SK-N-SH treated with all-trans-retinoic acid at 6 μM for 48 hours (cell line): ENCODE measurements at regions not wholly inside any gene's neighbourhood (a gene's known extent, or its start where the extent isn't known, plus 50 kb on each side); places are given as distances from the start of the nearest gene placed in this dataset.

Experiments used
- ATAC-seq: fragments of 200-7000 bp; cut with Tn5 transposase; 3 replicates; pipeline ENCODE4 v1.9.1; 2020; ENCODE audit warnings: mild to moderate bottlenecking, moderate library complexity
- ARNTL ChIP-seq: fragments of 450-650 bp; formaldehyde crosslinking; IDR thresholded peaks from 2 replicates; pipeline ENCODE4 v1.5.0; 2020; ENCODE audit warnings: low read depth, mild to moderate bottlenecking, moderate library complexity, borderline replicate concordance
- CREB5 ChIP-seq: fragments of 250-450 bp; sonication (Bioruptor Pico); IDR thresholded peaks from 2 replicates; pipeline ENCODE4 v1.5.1; 2020; ENCODE audit warnings: low read depth, mild to moderate bottlenecking, moderate library complexity
- ESRRG ChIP-seq: fragments of 250-450 bp; sonication (Bioruptor Pico); IDR thresholded peaks from 2 replicates; pipeline ENCODE4 v1.6.1; 2021; ENCODE audit warnings: mild to moderate bottlenecking
- GLIS3 ChIP-seq: fragments of 250-450 bp; sonication (Bioruptor Pico); IDR thresholded peaks from 2 replicates; pipeline ENCODE4 v1.5.0; 2020; ENCODE audit warnings: mild to moderate bottlenecking, moderate library complexity
- ISL1 ChIP-seq: fragments of 250-450 bp; sonication (Bioruptor Pico); IDR thresholded peaks from 2 replicates; pipeline ENCODE4 v2.1.2; 2022; ENCODE audit warnings: mild to moderate bottlenecking, moderate library complexity
- OSR1 ChIP-seq: fragments of 250-450 bp; sonication (Bioruptor Pico); IDR thresholded peaks from 2 replicates; pipeline ENCODE4 v1.8.0; 2022; ENCODE audit warnings: moderate library complexity, mild to moderate bottlenecking, inconsistent platforms
- PPARA ChIP-seq: fragments of 250-450 bp; sonication (Bioruptor Pico); IDR thresholded peaks from 2 replicates; pipeline ENCODE4 v1.5.0; 2020; ENCODE audit warnings: mild to moderate bottlenecking, borderline replicate concordance
- TOX ChIP-seq: fragments of 250-450 bp; sonication (Bioruptor Pico); IDR thresholded peaks from 2 replicates; pipeline ENCODE4 v1.8.0; 2021; ENCODE audit warnings: mild to moderate bottlenecking, moderate library complexity, borderline replicate concordance
- TSHZ2 ChIP-seq: fragments of 250-450 bp; sonication (Bioruptor Pico); IDR thresholded peaks from 2 replicates; pipeline ENCODE4 v1.5.0; 2020; ENCODE audit warnings: mild to moderate bottlenecking, moderate library complexity
- ZC3H10 ChIP-seq: fragments of 250-450 bp; sonication (Bioruptor Pico); IDR thresholded peaks from 2 replicates; pipeline ENCODE4 v1.5.1; 2021; ENCODE audit warnings: mild to moderate bottlenecking, moderate library complexity
- ZFP3 ChIP-seq: fragments of 250-450 bp; sonication (Bioruptor Pico); IDR thresholded peaks from 2 replicates; pipeline ENCODE4 v1.5.0; 2020; ENCODE audit warnings: mild to moderate bottlenecking, moderate library complexity
- ZNF565 ChIP-seq: fragments of 450-650 bp; formaldehyde crosslinking; conservative IDR thresholded peaks from 2 replicates; pipeline ENCODE4 v1.5.0; 2020; ENCODE audit warnings: low read depth, mild to moderate bottlenecking, moderate library complexity
- ZNF70 ChIP-seq: fragments of 450-650 bp; formaldehyde crosslinking; IDR thresholded peaks from 2 replicates; pipeline ENCODE4 v1.5.0; 2020; ENCODE audit warnings: mild to moderate bottlenecking, moderate library complexity
- TF ChIP-seq, protein P1 (sequence below): fragments of 250-450 bp; sonication (Bioruptor Pico); IDR thresholded peaks from 2 replicates; pipeline ENCODE4 v1.8.0; 2021; ENCODE audit warnings: low read depth, mild to moderate bottlenecking, moderate library complexity, borderline replicate concordance
- TF ChIP-seq, protein P2 (sequence below): fragments of 250-450 bp; sonication (Bioruptor Pico); IDR thresholded peaks from 2 replicates; pipeline ENCODE4 v1.8.0; 2020; ENCODE audit warnings: mild to moderate bottlenecking, moderate library complexity, borderline replicate concordance

DNA sequence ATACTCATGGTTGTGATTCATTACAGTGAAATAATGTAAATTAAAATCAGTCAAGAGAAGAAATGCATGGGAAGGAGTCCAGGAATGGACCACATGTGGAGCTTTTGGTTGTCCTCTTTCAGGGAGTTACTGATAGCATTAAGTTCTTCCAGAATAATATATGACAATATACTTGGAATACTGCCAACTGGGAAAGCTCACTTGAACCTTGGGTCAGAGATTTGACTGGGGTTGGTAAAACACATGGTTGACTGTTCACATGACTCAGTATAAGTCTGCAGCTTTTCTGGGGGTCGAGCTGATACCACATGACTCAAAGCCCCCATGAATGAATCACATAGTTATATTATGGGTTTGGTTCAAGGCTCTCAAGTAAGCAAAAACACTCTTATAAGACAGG lies 1109.0 kb upstream of the CHAC2 start:
- TF ChIP-seq ZNF70 (CRISPR knock-in tag) (no peak), ISL1 (CRISPR knock-in tag) (no peak), GLIS3 (CRISPR knock-in tag) (no peak), OSR1 (CRISPR knock-in tag) (no peak), TSHZ2 (CRISPR knock-in tag) (no peak), PPARA (CRISPR knock-in tag) (no peak), TOX (CRISPR knock-in tag) (no peak), ZC3H10 (CRISPR knock-in tag) (no peak), ZNF565 (CRISPR knock-in tag) (no peak), CREB5 (no peak)
- TF ChIP-seq, protein P1, sequence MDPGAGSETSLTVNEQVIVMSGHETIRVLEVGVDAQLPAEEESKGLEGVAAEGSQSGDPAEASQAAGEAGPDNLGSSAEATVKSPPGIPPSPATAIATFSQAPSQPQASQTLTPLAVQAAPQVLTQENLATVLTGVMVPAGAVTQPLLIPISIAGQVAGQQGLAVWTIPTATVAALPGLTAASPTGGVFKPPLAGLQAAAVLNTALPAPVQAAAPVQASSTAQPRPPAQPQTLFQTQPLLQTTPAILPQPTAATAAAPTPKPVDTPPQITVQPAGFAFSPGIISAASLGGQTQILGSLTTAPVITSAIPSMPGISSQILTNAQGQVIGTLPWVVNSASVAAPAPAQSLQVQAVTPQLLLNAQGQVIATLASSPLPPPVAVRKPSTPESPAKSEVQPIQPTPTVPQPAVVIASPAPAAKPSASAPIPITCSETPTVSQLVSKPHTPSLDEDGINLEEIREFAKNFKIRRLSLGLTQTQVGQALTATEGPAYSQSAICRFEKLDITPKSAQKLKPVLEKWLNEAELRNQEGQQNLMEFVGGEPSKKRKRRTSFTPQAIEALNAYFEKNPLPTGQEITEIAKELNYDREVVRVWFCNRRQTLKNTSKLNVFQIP: no peak
- TF ChIP-seq, protein P2, sequence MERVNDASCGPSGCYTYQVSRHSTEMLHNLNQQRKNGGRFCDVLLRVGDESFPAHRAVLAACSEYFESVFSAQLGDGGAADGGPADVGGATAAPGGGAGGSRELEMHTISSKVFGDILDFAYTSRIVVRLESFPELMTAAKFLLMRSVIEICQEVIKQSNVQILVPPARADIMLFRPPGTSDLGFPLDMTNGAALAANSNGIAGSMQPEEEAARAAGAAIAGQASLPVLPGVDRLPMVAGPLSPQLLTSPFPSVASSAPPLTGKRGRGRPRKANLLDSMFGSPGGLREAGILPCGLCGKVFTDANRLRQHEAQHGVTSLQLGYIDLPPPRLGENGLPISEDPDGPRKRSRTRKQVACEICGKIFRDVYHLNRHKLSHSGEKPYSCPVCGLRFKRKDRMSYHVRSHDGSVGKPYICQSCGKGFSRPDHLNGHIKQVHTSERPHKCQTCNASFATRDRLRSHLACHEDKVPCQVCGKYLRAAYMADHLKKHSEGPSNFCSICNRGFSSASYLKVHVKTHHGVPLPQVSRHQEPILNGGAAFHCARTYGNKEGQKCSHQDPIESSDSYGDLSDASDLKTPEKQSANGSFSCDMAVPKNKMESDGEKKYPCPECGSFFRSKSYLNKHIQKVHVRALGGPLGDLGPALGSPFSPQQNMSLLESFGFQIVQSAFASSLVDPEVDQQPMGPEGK (CRISPR knock-in tag): no peak
- ATAC-seq: no peak

GRCh38 chr2:52639692-52640091 lies 1127.9 kb upstream of the CHAC2 start:
- no peak for ATAC-seq
- no peak for TF ChIP-seq ZC3H10 (CRISPR knock-in tag)
- TF ChIP-seq ARNTL (CRISPR knock-in tag): no peak
- TF ChIP-seq, protein P2 (CRISPR knock-in tag): no peak
- TF ChIP-seq ZFP3: no peak
- TF ChIP-seq TOX (CRISPR knock-in tag): no peak
- no peak for TF ChIP-seq ZNF565 (CRISPR knock-in tag)
- TF ChIP-seq ISL1 (CRISPR knock-in tag): no peak
- no peak for TF ChIP-seq TSHZ2 (CRISPR knock-in tag)
- TF ChIP-seq, protein P1: no peak
- no peak for TF ChIP-seq ESRRG (CRISPR knock-in tag)
- TF ChIP-seq ZNF70 (CRISPR knock-in tag): no peak
